SH-SY5Y (cell line): ENCODE measurements at regions not wholly inside any gene's neighbourhood (a gene's known extent, or its start where the extent isn't known, plus 50 kb on each side); places are given as distances from the start of the nearest gene placed in this dataset.

Experiments used
- GATA2 ChIP-seq: IDR thresholded peaks from 2 replicates; pipeline ENCODE4 v1.6.1; 2011; ENCODE audit warnings: mild to moderate bottlenecking, low read depth, low read length
- GATA3 ChIP-seq: IDR thresholded peaks from 2 replicates; pipeline ENCODE4 v1.6.1; 2011; ENCODE audit warnings: low read depth, mild to moderate bottlenecking, low read length, moderate library complexity

- TF ChIP-seq GATA3: no peak
- TF ChIP-seq GATA2: no peak
Measured at GRCh38 chr3:177752831-177753230, 555.5 kb upstream of the TBL1XR1 start.
